KMS-11 (cell line): ENCODE measurements at regions not wholly inside any gene's neighbourhood (a gene's known extent, or its start where the extent isn't known, plus 50 kb on each side); places are given as distances from the start of the nearest gene placed in this dataset.

Experiments used
- H2AFZ ChIP-seq: fragments of 200-600 bp; sonication (generic); 2 replicates; pipeline ENCODE4 v1.6.1; 2016; ENCODE audit warnings: antibody characterized with exemption, mixed run types, low read depth
- H3K27ac ChIP-seq: fragments of 200-600 bp; sonication (generic); 2 replicates; pipeline ENCODE4 v1.6.1; 2016; ENCODE audit warnings: mild to moderate bottlenecking, mixed run types
- H3K27me3 ChIP-seq: fragments of 200-600 bp; sonication (generic); 2 replicates; pipeline ENCODE4 v1.6.1; 2017; ENCODE audit warnings: mild to moderate bottlenecking, low read depth, mixed run types, moderate library complexity; ENCODE audit not compliant: insufficient read depth
- H3K36me3 ChIP-seq: fragments of 200-600 bp; sonication (generic); 2 replicates; pipeline ENCODE4 v1.6.1; 2017; ENCODE audit warnings: mild to moderate bottlenecking, mixed run types; ENCODE audit not compliant: insufficient read depth
- H3K4me1 ChIP-seq: fragments of 200-600 bp; sonication (generic); 2 replicates; pipeline ENCODE4 v1.6.1; 2016; ENCODE audit warnings: mild to moderate bottlenecking, low read depth, mixed run types; ENCODE audit not compliant: poor library complexity, severe bottlenecking
- H3K4me2 ChIP-seq: fragments of 200-600 bp; sonication (generic); 2 replicates; pipeline ENCODE4 v1.7.0; 2016; ENCODE audit warnings: mild to moderate bottlenecking, mixed run types
- H3K4me3 ChIP-seq: fragments of 200-600 bp; sonication (generic); IDR thresholded peaks from 2 replicates; pipeline ENCODE4 v1.6.1; 2017; ENCODE audit warnings: low read depth, low read length, mixed read lengths; ENCODE audit not compliant: insufficient read depth
- H3K79me2 ChIP-seq: fragments of 200-600 bp; sonication (generic); 2 replicates; pipeline ENCODE4 v1.6.1; 2016; ENCODE audit warnings: low read depth, mixed run types; ENCODE audit not compliant: insufficient read depth
- H3K9ac ChIP-seq: fragments of 200-600 bp; sonication (generic); 2 replicates; pipeline ENCODE4 v1.6.1; 2016; ENCODE audit warnings: mild to moderate bottlenecking, mixed run types
- H4K20me1 ChIP-seq: fragments of 200-600 bp; sonication (generic); 2 replicates; pipeline ENCODE4 v1.6.1; 2016; ENCODE audit warnings: mild to moderate bottlenecking, mixed run types; ENCODE audit not compliant: insufficient read depth
- TF ChIP-seq, protein P1 (sequence below): fragments of 200-600 bp; sonication (generic); conservative IDR thresholded peaks from 2 replicates; pipeline ENCODE4 v1.6.1; 2017; ENCODE audit warnings: low read depth, mild to moderate bottlenecking, antibody characterized with exemption, low read length, moderate library complexity, mixed read lengths

DNA sequence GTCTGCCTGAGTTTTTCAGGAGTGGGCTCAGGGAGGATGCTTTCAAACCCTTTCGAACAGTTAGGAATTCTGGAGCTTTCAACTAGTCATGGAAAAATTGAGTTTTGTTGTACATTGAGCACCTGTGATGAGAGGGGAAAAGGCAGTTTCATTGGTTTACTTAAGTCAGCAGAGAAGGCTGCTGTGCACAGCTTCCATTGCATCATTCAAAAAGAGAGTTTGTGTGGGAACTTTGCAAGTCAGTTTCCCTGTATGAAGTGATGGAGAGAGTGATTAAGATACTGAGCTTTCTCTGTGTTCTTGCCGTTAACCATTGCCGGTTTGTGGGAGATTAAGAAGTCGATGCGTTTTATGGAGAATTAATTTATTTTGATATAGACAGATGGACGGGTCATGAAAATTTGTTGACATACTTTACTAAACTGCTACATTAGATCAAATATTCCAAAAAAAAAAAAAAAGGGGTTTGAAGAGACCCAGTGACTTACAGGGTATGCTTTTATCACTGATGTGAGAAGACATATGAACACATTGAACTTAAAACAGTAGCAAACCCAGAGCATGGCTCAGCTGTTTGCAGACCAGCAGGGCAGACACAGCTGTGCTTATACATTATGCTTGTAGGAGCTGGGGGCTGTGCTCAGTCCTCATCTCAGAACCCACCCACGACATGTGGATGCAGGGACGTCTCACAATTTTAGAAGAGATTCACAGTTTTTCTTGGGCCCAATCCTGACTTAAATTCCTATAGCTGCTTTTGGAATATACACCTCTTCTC lies 234.1 kb downstream of the SOX4 start:
- H3K9ac ChIP-seq = no peak overlapping the region

GRCh38 chr6:21828704-21829103 lies 235.2 kb downstream of the SOX4 start:
- Histone ChIP-seq H3K4me2 (no peak overlapping the region), H2AFZ (no peak overlapping the region), H3K4me3 (no peak overlapping the region), H3K9ac (no peak overlapping the region), H3K36me3 (no peaks in the 10 kb centered on the region), H3K27ac (no peak overlapping the region), H3K27me3 (no peaks in the 10 kb centered on the region), H3K79me2 (no peaks in the 10 kb centered on the region), H3K4me1 (no peaks in the 10 kb centered on the region), H4K20me1 (no peaks in the 10 kb centered on the region)
- TF ChIP-seq, protein P1, sequence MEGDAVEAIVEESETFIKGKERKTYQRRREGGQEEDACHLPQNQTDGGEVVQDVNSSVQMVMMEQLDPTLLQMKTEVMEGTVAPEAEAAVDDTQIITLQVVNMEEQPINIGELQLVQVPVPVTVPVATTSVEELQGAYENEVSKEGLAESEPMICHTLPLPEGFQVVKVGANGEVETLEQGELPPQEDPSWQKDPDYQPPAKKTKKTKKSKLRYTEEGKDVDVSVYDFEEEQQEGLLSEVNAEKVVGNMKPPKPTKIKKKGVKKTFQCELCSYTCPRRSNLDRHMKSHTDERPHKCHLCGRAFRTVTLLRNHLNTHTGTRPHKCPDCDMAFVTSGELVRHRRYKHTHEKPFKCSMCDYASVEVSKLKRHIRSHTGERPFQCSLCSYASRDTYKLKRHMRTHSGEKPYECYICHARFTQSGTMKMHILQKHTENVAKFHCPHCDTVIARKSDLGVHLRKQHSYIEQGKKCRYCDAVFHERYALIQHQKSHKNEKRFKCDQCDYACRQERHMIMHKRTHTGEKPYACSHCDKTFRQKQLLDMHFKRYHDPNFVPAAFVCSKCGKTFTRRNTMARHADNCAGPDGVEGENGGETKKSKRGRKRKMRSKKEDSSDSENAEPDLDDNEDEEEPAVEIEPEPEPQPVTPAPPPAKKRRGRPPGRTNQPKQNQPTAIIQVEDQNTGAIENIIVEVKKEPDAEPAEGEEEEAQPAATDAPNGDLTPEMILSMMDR = no peak

More for the DNA sequence above, 234.1 kb downstream of the SOX4 start:
- H3K27ac ChIP-seq = no peak overlapping the region
- H3K27me3 ChIP-seq = no peaks in the 10 kb centered on the region
- H3K4me2 ChIP-seq = no peak overlapping the region
- H3K4me3 ChIP-seq = no peak overlapping the region
- no peaks in the 10 kb centered on the region for H3K79me2 ChIP-seq
- H2AFZ ChIP-seq = no peak overlapping the region
- no peaks in the 10 kb centered on the region for H3K4me1 ChIP-seq
- no peaks in the 10 kb centered on the region for H3K36me3 ChIP-seq
- H4K20me1 ChIP-seq = no peaks in the 10 kb centered on the region
- TF ChIP-seq, protein P1 = no peak

DNA sequence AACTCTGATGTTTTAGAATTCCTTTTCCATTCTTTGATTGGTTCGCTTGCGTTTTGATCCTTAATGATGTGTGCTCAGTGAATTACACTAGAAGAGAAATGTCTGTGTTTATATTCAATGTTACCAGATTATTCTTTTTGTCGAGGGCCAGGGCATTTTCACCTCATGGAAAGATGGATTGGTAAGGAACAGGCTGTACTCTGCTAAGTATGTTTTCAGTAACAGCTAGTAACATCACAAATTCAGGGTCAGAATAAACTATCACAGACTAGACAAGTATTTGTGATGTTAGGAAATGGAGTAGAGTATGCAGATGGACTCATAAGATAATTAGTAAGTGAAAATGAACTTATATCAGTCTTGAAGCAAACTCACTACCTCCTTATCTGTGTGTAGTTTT lies 235.6 kb downstream of the SOX4 start:
- Histone ChIP-seq H3K27ac (no peak overlapping the region), H3K36me3 (no peaks in the 10 kb centered on the region), H3K79me2 (no peaks in the 10 kb centered on the region), H4K20me1 (no peaks in the 10 kb centered on the region), H3K9ac (no peak overlapping the region), H2AFZ (no peak overlapping the region), H3K27me3 (no peaks in the 10 kb centered on the region), H3K4me3 (no peak overlapping the region), H3K4me2 (no peak overlapping the region), H3K4me1 (no peaks in the 10 kb centered on the region)
- TF ChIP-seq, protein P1 = no peak

DNA sequence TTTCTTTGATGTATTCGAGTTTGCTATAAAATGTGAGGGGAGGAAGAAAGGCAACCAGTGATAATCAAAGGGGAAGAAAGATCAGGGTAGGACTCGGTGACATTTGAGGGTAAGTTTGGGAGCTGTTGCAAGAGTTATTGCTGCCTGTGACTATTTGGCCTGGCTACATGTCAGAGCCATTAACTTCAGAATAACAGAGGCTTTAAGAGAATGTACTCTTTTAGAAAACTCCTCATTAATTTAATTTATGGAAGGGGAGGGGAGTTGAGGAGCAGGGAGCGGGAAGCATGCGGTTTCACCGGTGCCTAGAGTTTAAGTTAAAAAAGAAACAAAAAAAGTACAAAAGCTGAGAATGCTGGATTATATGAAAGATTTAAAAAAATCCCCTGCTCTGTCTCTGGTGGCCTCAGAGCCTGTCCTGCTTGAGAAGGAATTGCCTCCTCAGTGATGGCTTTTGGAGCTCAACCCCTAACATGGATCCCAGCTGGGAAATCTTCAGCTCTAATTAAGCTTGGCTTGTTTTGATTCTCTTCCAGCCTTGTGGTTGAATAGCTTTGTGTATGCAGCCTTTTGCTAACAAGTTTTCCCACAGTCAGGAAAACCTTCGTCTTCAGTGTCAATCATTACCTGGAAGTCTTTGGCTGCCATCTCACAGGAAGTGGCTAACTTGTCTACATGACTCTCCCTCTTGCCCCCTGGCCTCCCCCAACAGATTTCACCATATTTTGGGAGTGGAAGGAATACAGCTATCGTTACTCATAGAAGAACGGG lies 238.2 kb downstream of the SOX4 start:
- Histone ChIP-seq H3K4me3 (no peak overlapping the region), H3K4me2 (no peak overlapping the region), H2AFZ (no peak overlapping the region), H3K79me2 (no peaks in the 10 kb centered on the region), H4K20me1 (no peaks in the 10 kb centered on the region), H3K27me3 (no peaks in the 10 kb centered on the region), H3K4me1 (no peaks in the 10 kb centered on the region), H3K36me3 (no peaks in the 10 kb centered on the region), H3K27ac (no peak overlapping the region), H3K9ac (no peak overlapping the region)
- TF ChIP-seq, protein P1 = no peak
